ENCODE measurements at regions not wholly inside any gene's neighbourhood (a gene's known extent, or its start where the extent isn't known, plus 50 kb on each side); places are given as distances from the start of the nearest gene placed in this dataset.

DNA sequence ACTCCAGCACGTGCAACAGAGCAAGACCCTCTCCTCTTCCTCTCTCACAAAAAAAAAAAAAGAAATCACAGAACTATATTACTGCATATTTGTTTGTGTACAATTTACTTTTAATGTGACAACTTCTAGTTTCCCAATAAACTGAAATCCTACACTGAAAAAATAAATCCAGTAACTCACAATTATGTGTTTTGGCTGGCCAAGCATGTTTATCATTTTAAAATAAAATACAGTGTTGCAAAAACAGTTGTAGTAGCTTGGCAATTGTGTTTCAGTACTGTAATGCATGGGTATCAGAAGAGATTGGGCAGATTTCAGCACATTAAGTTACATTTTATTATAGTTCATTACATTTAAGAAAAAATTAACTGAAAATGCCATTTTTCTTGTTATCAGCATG, 344.9 kb downstream of the ETS1 start:
- ATAC-seq (ENCODE audit: low FRiP score) (no peak), DNase-seq (ENCODE audit: low spot score) (no peak)
- TF ChIP-seq, protein P1, sequence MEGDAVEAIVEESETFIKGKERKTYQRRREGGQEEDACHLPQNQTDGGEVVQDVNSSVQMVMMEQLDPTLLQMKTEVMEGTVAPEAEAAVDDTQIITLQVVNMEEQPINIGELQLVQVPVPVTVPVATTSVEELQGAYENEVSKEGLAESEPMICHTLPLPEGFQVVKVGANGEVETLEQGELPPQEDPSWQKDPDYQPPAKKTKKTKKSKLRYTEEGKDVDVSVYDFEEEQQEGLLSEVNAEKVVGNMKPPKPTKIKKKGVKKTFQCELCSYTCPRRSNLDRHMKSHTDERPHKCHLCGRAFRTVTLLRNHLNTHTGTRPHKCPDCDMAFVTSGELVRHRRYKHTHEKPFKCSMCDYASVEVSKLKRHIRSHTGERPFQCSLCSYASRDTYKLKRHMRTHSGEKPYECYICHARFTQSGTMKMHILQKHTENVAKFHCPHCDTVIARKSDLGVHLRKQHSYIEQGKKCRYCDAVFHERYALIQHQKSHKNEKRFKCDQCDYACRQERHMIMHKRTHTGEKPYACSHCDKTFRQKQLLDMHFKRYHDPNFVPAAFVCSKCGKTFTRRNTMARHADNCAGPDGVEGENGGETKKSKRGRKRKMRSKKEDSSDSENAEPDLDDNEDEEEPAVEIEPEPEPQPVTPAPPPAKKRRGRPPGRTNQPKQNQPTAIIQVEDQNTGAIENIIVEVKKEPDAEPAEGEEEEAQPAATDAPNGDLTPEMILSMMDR (IDR thresholded peaks at IDR 0.05), result no peak

DNA sequence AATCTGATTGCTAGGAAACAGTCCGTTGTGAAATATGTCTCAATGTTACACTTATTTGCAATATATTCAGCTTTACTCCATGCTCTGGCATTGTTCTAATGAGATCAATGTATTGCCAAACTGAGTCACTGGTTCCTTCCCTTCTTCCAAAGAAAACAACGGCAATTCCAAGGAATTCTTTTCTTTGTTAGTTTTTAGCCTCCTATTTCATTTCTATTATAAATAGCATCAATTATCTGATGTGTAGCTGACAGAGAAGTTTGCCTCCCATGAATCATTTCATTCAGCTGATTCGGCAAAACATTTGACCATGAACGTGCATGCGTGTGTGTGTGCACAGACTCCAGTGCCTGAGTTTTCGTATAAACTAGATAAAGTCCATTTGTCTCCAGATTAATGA, 346.8 kb downstream of the ETS1 start:
- ATAC-seq (ENCODE audit: low FRiP score) (no peak), DNase-seq (ENCODE audit: low spot score) (no peak)
- TF ChIP-seq, protein P1 (IDR thresholded peaks at IDR 0.05), result no peak

DNA sequence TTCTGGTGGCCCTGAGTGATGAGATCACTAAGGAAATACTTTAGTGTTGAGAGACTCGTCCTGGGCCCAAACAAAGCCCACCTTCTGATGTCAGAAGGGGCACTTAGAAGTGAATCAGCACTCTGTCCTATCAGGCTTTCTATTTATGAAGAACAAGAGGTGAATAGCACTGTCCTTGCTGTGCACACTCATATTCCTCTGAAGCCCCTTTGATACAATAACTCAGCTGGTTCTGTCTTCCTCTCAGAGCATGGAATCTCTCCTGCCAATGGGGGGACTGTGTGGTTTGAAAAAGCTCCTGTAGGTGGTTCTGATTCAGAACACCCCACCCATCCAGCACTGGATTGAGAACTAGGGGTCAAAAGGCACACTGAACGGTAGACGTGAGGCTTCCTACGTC, 348.1 kb downstream of the ETS1 start:
- ATAC-seq (ENCODE audit: low FRiP score), result no peak
- no peak for DNase-seq (ENCODE audit: low spot score)
- TF ChIP-seq, protein P1 (IDR thresholded peaks at IDR 0.05), result no peak

DNA sequence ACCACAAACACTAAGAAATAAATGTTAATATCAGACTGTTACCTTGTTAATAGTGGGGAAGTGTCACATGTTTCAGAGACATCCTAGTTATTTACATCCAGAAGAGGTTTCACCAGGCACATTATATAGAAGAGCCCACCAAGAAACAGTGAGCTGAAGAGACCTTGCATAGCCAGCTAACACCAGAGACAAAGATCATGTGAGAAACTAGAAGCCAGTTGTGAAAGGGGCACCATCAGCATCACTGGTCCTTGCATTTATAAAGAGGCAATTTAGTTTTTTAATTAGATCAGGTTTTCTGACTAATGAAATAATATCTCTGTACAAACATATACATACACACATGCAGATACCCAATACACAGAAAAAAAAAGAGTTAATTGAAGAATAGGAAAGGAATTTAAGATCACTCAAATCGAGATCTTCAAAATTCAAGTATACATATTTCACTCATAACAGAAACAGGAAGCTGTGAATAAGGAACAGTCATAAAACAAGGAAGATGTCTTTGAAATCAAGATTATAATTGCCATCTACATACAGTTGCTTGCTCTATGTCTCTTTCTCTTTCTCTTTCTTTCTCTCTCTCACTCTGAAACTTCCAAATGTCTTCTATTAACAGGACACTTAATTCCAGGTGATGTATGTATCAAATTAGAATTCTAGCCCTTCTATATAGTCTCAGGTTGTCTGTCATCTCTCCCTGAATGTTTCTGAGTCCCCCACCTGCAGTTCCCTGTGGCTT, 348.7 kb downstream of the ETS1 start:
- TF ChIP-seq, protein P1 (IDR thresholded peaks at IDR 0.05), result no peak
- no peak for DNase-seq (ENCODE audit: low spot score)
- no peak for ATAC-seq (ENCODE audit: low FRiP score)

DNA sequence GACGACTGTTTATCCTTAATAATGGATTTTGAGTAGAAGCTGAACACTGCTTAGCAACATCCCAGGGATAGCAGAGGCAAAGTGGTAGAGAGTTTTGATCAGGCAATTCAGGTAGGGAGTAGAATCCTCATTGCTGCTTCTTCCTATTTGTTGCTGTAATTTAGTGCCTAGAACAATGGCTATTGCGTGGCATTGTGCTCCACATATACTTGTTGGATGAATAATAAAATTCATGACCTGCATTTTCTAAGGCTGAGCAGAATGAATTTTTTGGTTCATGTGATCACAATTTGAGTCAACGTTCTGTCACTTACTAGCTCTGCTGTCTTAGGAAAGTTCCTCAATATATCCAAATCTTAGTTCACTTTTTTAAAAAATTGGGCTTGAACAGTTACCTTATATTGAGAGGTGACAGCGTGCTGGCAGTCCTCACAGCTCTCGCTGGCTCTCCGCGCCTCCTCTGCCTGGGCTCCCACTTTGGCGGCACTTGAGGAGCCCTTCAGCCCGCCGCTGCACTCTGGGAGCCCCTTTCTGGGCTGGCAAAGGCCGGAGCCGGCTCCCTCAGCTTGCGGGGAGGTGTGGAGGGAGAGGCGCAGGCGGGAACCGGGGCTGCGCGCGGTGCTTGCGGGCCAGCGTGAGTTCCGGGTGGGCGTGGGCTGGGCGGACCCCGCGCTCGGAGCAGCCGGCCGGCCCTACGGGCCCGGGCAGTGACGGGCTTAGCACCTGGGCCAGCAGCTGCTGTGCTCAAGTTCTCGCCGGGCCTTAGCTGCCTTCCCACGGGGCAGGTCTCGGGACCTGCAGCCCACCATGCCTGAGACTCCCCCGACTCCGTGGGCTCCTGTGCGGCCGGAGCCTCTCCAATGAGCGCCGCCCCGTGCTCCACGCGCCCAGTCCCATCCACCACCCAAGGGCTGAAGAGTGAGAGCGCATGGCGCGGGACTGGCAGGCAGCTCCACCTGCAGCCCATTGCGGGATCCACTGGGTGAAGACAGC, 350.6 kb downstream of the ETS1 start:
- TF ChIP-seq, protein P1 (IDR thresholded peaks at IDR 0.05), result no peak
- ATAC-seq (ENCODE audit: low FRiP score) (no peak), DNase-seq (ENCODE audit: low spot score) (no peak)

DNA sequence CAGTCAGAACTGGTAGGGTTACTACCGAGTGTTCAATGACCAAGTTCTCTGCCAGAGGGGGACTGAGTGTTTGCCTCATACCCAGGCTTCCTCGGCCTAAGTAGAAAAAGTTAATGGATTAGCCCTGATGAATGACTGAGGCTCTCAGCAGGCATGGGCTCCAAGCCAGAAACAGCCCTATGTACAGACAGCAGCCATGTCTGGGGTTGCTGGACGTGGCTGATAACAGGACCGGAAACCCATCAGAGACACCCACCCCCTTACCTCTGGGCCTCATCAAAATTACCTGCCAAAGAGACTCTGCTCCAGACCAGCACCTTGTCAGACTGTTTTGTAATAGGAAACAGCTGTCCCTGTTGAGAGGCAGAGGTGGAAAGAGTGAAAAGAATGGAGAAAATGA, 351.4 kb downstream of the ETS1 start:
- DNase-seq (ENCODE audit: low spot score) (no peak), ATAC-seq (ENCODE audit: low FRiP score) (no peak)
- TF ChIP-seq, protein P1 (IDR thresholded peaks at IDR 0.05), result no peak

All from omental fat pad (tissue), 3 donors.